ENCODE measurements at regions not wholly inside any gene's neighbourhood (a gene's known extent, or its start where the extent isn't known, plus 50 kb on each side); places are given as distances from the start of the nearest gene placed in this dataset.

- no peak for TF ChIP-seq CTCF (conservative IDR thresholded peaks at IDR 0.05; ENCODE audit: low read depth, low read length)
- no peak for TF ChIP-seq EZH2 (IDR thresholded peaks at IDR 0.05; ENCODE audit: borderline replicate concordance, low read depth, low read length, poor library complexity, severe bottlenecking)
Observed at GRCh38 chr4:63211375-63211774, 1197.9 kb downstream of the TECRL start.

Measured in A673 (cell line).